HUES48 (cell line): ENCODE measurements at regions not wholly inside any gene's neighbourhood (a gene's known extent, or its start where the extent isn't known, plus 50 kb on each side); places are given as distances from the start of the nearest gene placed in this dataset.
"Not testable (repeated sequence)": the region's sequence is repeated elsewhere in the genome, so short reads cannot be mapped to it uniquely, and the experiment has no call there.

Experiments
- H3K27ac ChIP-seq: one replicate; pipeline ENCODE4 v1.7.0; 2013; ENCODE audit warnings: low read depth, low read length, inconsistent platforms
- H3K27me3 ChIP-seq: 2 replicates; pipeline ENCODE4 v1.6.1; 2013; ENCODE audit warnings: mild to moderate bottlenecking, low read length; ENCODE audit not compliant: control insufficient read depth, insufficient read depth
- H3K36me3 ChIP-seq: 2 replicates; pipeline ENCODE4 v1.6.1; 2013; ENCODE audit warnings: low read length; ENCODE audit not compliant: control insufficient read depth, insufficient read depth
- H3K4me1 ChIP-seq: 2 replicates; pipeline ENCODE4 v1.6.1; 2013; ENCODE audit warnings: mild to moderate bottlenecking, low read length; ENCODE audit not compliant: control insufficient read depth, insufficient read depth
- H3K4me3 ChIP-seq: 2 replicates; pipeline ENCODE4 v1.5.1; 2013; ENCODE audit warnings: mild to moderate bottlenecking, low read depth, low read length
- H3K9ac ChIP-seq: 2 replicates; pipeline ENCODE4 v1.6.1; 2013; ENCODE audit warnings: mild to moderate bottlenecking, low read depth, low read length, moderate library complexity
- H3K9me3 ChIP-seq: 2 replicates; pipeline ENCODE4 v1.6.1; 2013; ENCODE audit warnings: low read length; ENCODE audit not compliant: control insufficient read depth, insufficient read depth

GRCh38 chr5:87581661-87582060 is 168.9 kb upstream of the CCNH start:
- no peak overlapping the region for H3K4me3 ChIP-seq
- no peaks in the 10 kb centered on the region for H3K27me3 ChIP-seq
- no peak overlapping the region for H3K9ac ChIP-seq
- H3K9me3 ChIP-seq: no peaks in the 10 kb centered on the region
- no peaks in the 10 kb centered on the region; the same call in 1 of the 2 replicates for H3K4me1 ChIP-seq
- no peak overlapping the region for H3K27ac ChIP-seq
- H3K36me3 ChIP-seq: no peaks in the 10 kb centered on the region

- no peaks in the 10 kb centered on the region; the same call in 1 of the 2 replicates for H3K4me1 ChIP-seq
- no peak overlapping the region for H3K9ac ChIP-seq
- H3K9me3 ChIP-seq: no peaks in the 10 kb centered on the region
- no peak overlapping the region for H3K4me3 ChIP-seq
- H3K27me3 ChIP-seq: no peaks in the 10 kb centered on the region
- H3K27ac ChIP-seq: no peak overlapping the region
- H3K36me3 ChIP-seq: no peaks in the 10 kb centered on the region
Measured at GRCh38 chr5:87579678-87580077, 166.9 kb upstream of the CCNH start.

GRCh38 chr5:87576867-87577266 is 164.1 kb upstream of the CCNH start:
- Histone ChIP-seq H3K9ac (no peak overlapping the region), H3K27me3 (no peaks in the 10 kb centered on the region), H3K4me1 (no peaks in the 10 kb centered on the region; the same call in 1 of the 2 replicates), H3K27ac (no peak overlapping the region), H3K9me3 (no peaks in the 10 kb centered on the region), H3K36me3 (no peaks in the 10 kb centered on the region), H3K4me3 (no peak overlapping the region)

- not testable (repeated sequence) for H3K36me3 ChIP-seq, H3K9me3 ChIP-seq, H3K27ac ChIP-seq
Measured at GRCh38 chr5:87576306-87576705, 163.6 kb upstream of the CCNH start.

GRCh38 chr5:87574106-87574505 is 161.4 kb upstream of the CCNH start:
- H3K4me1 ChIP-seq: no peaks in the 10 kb centered on the region; the same call in 1 of the 2 replicates
- H3K9me3 ChIP-seq: no peaks in the 10 kb centered on the region
- no peaks in the 10 kb centered on the region for H3K36me3 ChIP-seq
- H3K9ac ChIP-seq: no peak overlapping the region
- H3K4me3 ChIP-seq: no peak overlapping the region
- no peaks in the 10 kb centered on the region for H3K27me3 ChIP-seq
- no peak overlapping the region for H3K27ac ChIP-seq

More at GRCh38 chr5:87576306-87576705, 163.6 kb upstream of the CCNH start:
- H3K4me3 ChIP-seq, H3K4me1 ChIP-seq, H3K27me3 ChIP-seq, H3K9ac ChIP-seq: not testable (repeated sequence)

GRCh38 chr5:87572611-87573010 is 159.9 kb upstream of the CCNH start:
- no peaks in the 10 kb centered on the region for H3K36me3 ChIP-seq

GRCh38 chr5:87572090-87572489 is 159.4 kb upstream of the CCNH start:
- Histone ChIP-seq H3K36me3 (no peaks in the 10 kb centered on the region), H3K4me3 (no peak overlapping the region), H3K9me3 (no peaks in the 10 kb centered on the region), H3K27me3 (no peaks in the 10 kb centered on the region), H3K27ac (no peak overlapping the region), H3K4me1 (no peaks in the 10 kb centered on the region; the same call in 1 of the 2 replicates), H3K9ac (no peak overlapping the region)

More at GRCh38 chr5:87572611-87573010, 159.9 kb upstream of the CCNH start:
- no peak overlapping the region for H3K9ac ChIP-seq
- H3K9me3 ChIP-seq: no peaks in the 10 kb centered on the region
- no peaks in the 10 kb centered on the region; the same call in 1 of the 2 replicates for H3K4me1 ChIP-seq
- H3K27me3 ChIP-seq: no peaks in the 10 kb centered on the region
- H3K27ac ChIP-seq: no peak overlapping the region
- no peak overlapping the region for H3K4me3 ChIP-seq

- Histone ChIP-seq H3K27me3 (no peaks in the 10 kb centered on the region), H3K36me3 (no peaks in the 10 kb centered on the region), H3K9me3 (no peaks in the 10 kb centered on the region), H3K9ac (no peak overlapping the region), H3K27ac (no peak overlapping the region), H3K4me1 (no peaks in the 10 kb centered on the region), H3K4me3 (no peak overlapping the region)
Measured at GRCh38 chr5:87570366-87570765, 157.6 kb upstream of the CCNH start.

- Histone ChIP-seq H3K9me3 (no peaks in the 10 kb centered on the region), H3K27me3 (no peaks in the 10 kb centered on the region), H3K27ac (no peak overlapping the region), H3K4me3 (no peak overlapping the region), H3K36me3 (no peaks in the 10 kb centered on the region), H3K9ac (no peak overlapping the region), H3K4me1 (no peaks in the 10 kb centered on the region)
Measured at GRCh38 chr5:87562068-87562467, 149.3 kb upstream of the CCNH start.

- H3K27me3 ChIP-seq: no peaks in the 10 kb centered on the region
- H3K27ac ChIP-seq: no peak overlapping the region
- no peak overlapping the region for H3K9ac ChIP-seq
- no peaks in the 10 kb centered on the region for H3K36me3 ChIP-seq
- H3K9me3 ChIP-seq: no peaks in the 10 kb centered on the region
- no peaks in the 10 kb centered on the region for H3K4me1 ChIP-seq
- H3K4me3 ChIP-seq: no peak overlapping the region
Measured at GRCh38 chr5:87560528-87560927, 147.8 kb upstream of the CCNH start.

- no peaks in the 10 kb centered on the region for H3K9me3 ChIP-seq
- H3K36me3 ChIP-seq: no peaks in the 10 kb centered on the region
- H3K27ac ChIP-seq: no peak overlapping the region
- H3K27me3 ChIP-seq: no peaks in the 10 kb centered on the region
- H3K9ac ChIP-seq: no peak overlapping the region
- H3K4me3 ChIP-seq: no peak overlapping the region
- no peaks in the 10 kb centered on the region for H3K4me1 ChIP-seq
Measured at GRCh38 chr5:87551911-87552310, 139.2 kb upstream of the CCNH start.

- no peaks in the 10 kb centered on the region for H3K9me3 ChIP-seq
- H3K36me3 ChIP-seq: no peaks in the 10 kb centered on the region
- no peak overlapping the region for H3K9ac ChIP-seq
- H3K4me3 ChIP-seq: no peak overlapping the region
- no peaks in the 10 kb centered on the region for H3K27me3 ChIP-seq
- no peak overlapping the region for H3K27ac ChIP-seq
- H3K4me1 ChIP-seq: peaks cover 10% of the 10 kb centered on the region
Measured at GRCh38 chr5:87541676-87542075, 128.9 kb upstream of the CCNH start.
